Fibroblast of skin of right quadriceps (primary cell): ENCODE measurements at regions not wholly inside any gene's neighbourhood (a gene's known extent, or its start where the extent isn't known, plus 50 kb on each side); places are given as distances from the start of the nearest gene placed in this dataset.
A peak's percentile ranks its signal among the peaks of the same experiment; 100 is the strongest.

Source experiments
- DNase-seq: peaks from one replicate; pipeline ENCODE4 v3.0.0-alpha.2; 2013

- no peak for DNase-seq
Measured at GRCh38 chr14:76948213-76948947, 80.1 kb downstream of the IRF2BPL start.

- DNase-seq, result no peak
Measured at GRCh38 chr14:76947838-76948184, 80.7 kb downstream of the IRF2BPL start.

- peak; percentile 91 for DNase-seq
Measured at GRCh38 chr14:76947078-76947837, 81.2 kb downstream of the IRF2BPL start.

DNA sequence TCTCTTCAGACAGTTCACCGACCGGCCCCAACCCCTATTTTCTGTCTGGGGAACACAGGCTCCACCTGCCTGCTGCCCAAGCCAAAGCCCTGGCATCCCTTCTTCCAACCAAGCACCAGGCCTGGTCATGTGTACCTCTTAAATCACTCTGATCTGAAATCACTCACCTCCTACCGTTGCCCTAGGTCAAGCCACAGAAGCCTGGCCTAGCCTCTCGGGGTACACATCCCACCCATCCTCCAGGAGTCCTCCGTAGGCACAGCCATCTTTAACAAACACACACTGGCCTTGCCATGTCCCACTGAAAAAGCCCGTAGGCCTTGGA lies 81.8 kb downstream of the IRF2BPL start:
- DNase-seq, result no peak

DNA sequence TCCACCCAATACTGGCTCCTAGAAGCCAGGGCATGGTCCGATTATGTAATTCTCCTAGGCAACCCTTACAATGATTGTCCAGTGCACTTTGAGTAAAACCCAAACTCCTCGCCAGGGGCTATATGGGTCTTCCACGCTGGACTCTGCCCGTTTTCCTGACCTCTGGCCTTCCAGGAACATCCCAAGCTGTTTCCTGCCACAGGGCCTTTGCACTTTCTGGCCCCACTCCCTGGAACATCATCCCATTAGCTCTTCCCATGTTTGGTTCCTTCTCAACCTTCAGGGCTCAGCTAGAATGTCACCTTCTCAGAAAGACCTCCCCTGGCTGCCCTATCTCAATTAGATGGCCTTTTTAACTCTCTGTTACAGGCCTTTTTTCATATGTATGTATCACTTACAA lies 85.4 kb downstream of the IRF2BPL start:
- DNase-seq, result no peak

DNA sequence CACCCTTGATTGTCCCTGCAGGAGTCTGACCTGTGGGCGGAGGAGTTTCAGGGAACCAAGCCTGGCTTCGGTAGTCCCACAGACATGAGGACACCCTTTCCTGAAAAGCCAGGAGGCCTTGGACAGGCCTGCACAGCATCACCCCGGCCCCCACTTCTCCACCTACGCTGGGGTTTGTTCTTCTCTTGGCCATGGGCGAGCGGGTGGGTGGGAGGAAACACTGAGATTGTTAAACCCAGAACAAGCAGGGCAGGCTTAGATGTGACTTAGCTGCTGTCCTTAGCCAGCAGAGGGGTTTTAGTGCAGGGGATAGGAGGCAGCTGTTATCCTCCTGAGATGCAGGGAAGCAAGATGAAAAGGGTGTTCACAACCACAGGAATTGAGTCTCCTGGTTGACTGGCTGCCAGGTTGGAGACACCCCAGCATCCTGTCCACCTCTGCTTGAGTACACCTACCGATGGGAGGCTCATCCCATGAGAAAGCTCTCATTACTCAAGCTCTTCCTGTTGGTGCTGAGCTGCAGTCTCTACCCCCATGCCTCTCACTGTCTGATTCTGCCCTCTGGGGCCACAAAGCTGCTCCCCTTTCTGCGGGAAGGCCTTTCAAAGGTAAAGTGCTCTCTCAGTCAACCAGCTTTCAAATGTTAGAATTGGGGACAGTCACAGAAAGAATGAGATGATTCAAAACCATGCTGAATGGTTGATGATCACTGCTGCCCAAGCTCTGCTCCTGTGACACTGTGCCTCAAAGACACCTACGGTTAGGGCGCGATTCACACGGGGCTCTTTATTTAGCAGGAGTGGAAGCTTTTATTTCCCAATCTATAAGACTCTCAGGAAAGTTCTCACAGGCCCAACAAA lies 86.3 kb downstream of the IRF2BPL start:
- no peak for DNase-seq

DNA sequence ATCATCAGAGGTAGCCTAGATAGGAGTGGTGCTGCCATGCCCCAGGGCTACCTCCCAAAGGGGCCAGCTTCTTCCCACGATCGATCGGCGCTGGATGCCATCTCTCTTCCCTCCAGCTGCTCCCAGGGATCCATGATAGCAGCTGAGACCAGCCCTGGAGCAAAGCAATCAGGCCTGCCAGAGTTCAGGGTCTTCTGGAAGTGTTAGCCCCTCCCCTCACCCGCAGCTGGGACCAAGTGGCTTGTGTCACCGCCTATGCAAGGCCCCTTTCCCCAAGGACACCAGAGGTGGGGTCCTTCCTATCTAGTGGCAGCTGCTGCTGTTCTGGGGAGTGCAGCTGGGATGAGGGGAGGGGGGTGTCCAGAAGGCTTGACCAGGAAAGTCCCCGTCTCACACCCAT lies 87.0 kb downstream of the IRF2BPL start:
- no peak for DNase-seq

DNA sequence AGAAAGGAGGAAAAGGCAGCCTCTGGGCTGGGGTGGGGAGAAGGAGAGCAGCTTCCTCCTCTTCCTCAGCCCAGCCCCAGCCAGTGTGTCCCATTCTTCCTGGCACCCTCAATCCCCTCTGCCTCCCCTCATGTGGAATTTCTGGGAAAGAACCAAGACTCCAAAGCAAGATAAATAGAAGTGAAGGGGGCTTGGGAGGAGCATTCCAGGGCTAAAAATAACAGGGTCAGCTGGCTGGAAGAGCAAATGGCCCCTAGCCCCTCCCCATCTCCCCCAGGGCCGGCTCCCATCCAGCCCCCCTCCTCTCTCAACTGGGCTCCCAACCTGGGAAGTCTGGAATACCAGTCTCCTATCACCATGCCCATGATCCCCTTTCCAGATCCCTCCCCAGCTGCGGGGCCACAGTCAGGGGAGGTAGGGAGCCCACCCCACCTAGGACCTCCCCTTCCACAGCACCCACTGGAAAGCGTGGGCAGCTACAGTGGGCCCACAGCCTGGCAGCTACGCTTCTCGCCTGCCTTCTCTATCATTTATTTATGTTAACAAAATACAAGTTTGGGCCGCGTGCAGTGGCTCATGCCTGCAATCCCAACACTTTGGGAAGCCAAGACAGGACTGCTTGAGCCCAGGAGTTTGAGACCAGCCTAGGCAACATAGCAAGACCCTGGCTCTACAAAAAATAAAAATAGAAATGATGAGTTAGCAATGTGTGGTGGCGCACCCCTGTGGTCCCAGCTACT lies 88.3 kb downstream of the IRF2BPL start:
- no peak for DNase-seq

DNA sequence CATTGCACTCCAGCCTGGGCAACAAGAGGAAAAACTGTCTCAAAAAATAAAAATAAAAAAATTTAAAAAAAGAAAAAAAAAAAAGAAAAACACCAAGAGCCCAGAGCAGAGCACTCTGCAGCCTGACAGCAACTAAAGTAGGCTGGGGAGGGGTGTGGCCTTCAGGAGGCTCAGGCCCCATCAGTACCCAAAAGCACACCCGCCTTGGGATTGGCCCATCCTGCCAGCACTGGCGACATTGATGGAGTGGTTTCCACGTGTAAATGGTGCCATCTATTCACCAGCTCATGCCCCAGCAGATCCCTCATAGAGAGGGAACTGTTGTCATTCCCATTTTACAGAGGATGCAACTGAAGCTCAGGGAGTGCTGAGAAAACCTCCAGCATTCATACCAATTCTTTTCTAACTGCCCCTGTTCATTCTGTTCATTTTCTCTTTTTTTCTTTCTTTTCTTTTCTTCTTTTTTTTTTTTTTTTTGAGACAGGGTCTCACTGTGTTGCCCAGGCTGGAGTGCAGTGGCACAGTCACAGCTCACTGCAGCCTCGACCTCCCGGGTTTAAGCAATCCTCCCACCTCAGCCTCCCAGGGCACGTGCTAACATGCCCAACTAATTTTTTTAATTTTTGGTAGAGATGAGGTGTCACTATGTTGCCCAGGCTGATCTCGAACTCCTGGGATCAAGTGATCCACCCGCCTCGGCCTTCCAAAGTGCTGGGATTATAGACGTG lies 89.3 kb downstream of the IRF2BPL start:
- no peak for DNase-seq

GRCh38 chr14:76938092-76938500 lies 90.4 kb downstream of the IRF2BPL start:
- DNase-seq, result peak; percentile 64

- DNase-seq, result peak; percentile 87
Measured at GRCh38 chr14:76937181-76938091, 91.1 kb downstream of the IRF2BPL start.

DNA sequence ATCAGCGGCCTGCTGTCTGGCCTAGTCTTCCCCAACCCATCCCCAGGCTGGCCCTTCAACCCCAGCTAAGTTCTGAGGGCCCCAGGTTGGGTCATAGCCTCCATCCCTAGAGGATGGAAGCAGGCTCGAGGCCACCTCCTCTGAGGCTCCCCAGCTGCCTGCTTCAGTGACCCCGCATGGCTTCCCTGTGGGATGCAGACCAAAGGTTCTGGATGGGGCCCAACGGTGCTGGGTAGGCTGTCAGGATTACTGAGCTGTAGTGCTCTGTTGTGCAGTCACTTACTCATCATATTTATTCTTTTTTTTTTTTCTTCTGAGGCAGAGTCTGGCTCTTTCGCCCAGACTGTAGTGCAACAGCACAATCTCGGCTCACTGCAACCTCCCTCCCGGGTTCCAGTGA lies 92.0 kb downstream of the IRF2BPL start:
- DNase-seq, result peak; percentile 35

- no peak for DNase-seq
Measured at GRCh38 chr14:76933515-76933914, 95.0 kb downstream of the IRF2BPL start.

GRCh38 chr14:76931631-76932402 lies 96.7 kb downstream of the IRF2BPL start:
- no peak for DNase-seq

DNA sequence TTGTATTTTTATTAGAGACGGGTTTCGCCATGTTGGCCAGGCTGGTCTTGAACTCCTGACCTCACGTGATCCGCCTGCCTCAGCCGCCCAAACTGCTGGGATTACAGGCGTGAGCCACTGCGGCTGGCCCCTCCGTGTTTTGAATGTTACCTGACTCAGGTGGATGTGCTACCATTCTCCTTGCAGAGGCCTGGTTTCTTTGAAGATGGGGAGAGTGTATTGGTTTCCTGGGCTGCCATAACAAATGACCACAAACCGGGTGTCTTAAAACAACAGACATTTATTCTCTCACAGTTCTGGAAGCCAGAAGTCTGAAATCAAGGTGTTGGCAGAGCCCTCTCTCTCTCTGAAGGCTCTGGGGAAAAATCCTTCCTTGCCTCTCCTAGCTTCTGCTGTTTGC lies 98.0 kb downstream of the IRF2BPL start:
- DNase-seq, result no peak

GRCh38 chr14:76929927-76930326 lies 98.6 kb downstream of the IRF2BPL start:
- peak; percentile 50 for DNase-seq

DNA sequence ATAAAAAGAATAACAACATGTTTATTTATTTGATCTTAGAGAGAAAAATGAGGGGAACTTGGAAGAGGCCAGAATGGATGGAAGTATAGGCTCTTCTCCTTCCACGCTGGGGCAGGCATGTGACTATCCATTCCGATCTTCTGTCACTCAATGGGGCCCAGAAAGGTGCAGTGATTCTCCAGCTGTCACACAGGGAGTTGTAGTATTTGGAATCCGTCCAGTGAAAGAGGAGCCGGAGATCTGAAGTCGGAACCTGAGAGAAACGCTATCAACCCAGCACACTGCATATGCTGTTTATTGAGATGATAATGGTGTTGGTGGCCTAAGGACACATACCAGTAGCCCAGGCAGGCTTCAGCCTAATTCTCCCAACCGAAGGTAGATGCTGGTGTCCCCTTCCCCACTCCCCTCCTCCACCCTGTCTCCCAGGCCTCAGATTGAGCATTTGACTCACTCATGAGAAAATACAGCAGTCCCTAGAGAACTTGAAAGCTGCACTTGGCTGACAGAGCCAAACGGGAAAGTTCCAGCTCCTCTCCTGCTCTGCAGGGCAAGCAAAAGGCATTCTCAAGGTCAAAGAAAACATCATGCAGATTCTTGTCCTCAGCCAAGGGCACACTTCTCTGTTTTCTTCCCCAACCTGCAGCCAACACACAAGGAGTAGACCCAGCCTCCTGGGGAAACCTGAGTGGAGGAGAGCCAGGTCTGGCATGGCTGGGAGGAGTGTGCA lies 100.4 kb downstream of the IRF2BPL start:
- no peak for DNase-seq

DNA sequence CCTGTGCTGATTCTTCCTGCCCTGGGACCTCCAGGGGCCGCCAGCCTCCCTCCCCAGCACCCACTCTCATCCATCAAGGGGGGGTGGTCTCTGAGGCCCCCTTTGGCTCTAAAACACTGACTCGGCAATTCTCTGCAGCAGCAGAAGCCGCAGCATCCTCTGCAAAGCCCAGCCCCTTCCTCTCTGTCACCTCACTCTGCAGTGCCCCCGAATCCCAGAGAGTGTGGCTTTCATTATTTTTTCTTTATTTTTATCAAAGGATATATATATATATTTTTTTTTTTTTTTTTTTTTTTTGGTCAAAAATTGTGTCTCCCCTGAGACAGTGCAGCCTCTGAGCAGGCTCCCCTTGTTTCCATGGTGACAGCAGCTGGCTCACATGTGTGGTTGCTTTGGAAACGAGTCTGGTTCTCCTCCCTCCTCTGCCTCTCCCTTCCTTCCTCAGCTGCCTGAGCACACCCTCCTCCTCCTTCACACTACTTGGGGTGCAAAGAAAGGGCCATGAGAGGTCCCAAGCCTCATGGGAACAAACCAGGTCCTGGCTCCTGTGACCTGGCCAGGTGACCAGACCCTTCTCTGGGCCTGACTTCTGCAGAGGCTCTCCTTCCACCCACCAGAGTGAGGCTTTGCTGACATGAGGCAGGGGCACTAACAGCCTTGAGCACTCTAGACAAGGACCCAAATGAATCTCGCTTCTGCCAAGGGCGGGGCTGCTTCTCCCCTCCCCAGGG lies 100.5 kb downstream of the LRRC74A start:
- peak; percentile 75 for DNase-seq

GRCh38 chr14:76925097-76925441 lies 98.9 kb downstream of the LRRC74A start:
- no peak for DNase-seq
